ENCODE measurements at regions not wholly inside any gene's neighbourhood (a gene's known extent, or its start where the extent isn't known, plus 50 kb on each side); places are given as distances from the start of the nearest gene placed in this dataset.

DNA sequence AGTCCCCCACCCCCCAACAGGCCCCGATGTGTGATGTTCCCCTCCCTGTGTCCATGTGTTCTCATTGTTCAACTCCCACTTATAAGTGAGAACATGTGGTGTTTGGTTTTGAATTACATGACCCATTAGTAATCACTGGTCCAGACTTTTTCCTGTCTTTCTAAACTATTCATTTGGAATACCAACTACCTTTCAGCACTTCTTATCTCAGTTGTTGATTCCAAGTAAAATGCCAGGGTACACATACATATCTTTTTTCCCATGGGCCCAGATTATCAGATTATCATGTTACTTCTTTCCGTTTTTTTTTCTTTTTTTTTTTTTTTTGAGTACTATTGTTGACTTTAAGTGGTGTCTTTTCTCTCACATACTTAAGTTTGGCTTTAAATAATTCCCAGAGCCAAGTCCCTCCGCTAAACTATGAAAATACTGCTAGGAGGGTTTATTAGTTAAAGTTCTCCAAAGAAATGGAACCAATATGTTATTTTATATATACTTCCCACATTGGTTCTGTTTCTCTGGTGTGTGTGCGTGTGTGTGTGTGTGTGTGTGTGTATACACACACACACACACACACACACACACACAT is 389.3 kb downstream of the IRS1 start:
- Histone ChIP-seq H3K9ac (ENCODE audit: low read depth in 1 of 2, low read length in 2 of 2) (no peak overlapping the region), H3K4me3 (ENCODE audit: low read depth in 1 of 3, low read length in 3 of 3) (no peak overlapping the region), H3K36me3 (ENCODE audit: control insufficient read depth in 4 of 4, insufficient read depth in 3 of 4, low read depth in 1 of 4, low read length in 3 of 4) (no peaks in the 10 kb centered on the region), H3K9me3 (ENCODE audit: control insufficient read depth in 4 of 4, low read length in 3 of 4) (no peaks in the 10 kb centered on the region), H3K4me1 (ENCODE audit: control insufficient read depth in 4 of 4, insufficient read depth in 4 of 4, low read length in 3 of 4) (no peaks in the 10 kb centered on the region), H3K27ac (ENCODE audit: low read depth in 1 of 2, low read length in 2 of 2) (no peak overlapping the region), H3K27me3 (ENCODE audit: control insufficient read depth in 4 of 4, insufficient read depth in 4 of 4, low read length in 3 of 4) (no peaks in the 10 kb centered on the region)
- no peak for DNase-seq (ENCODE audit: low spot score)
- TF ChIP-seq FOXA1 (IDR thresholded peaks at IDR 0.05) (no peak), SP1 (IDR thresholded peaks at IDR 0.05) (no peak), RXRA (IDR thresholded peaks at IDR 0.05) (no peak), YY1 (IDR thresholded peaks at IDR 0.05) (no peak), TAF1 (conservative IDR thresholded peaks at IDR 0.05) (no peak), JUND (IDR thresholded peaks at IDR 0.05) (no peak), HNF4G (IDR thresholded peaks at IDR 0.05) (no peak), NR2F2 (IDR thresholded peaks at IDR 0.05) (no peak), FOXA2 (IDR thresholded peaks at IDR 0.05) (no peak), GABPA (IDR thresholded peaks at IDR 0.05 in 1 of 2, conservative IDR thresholded peaks at IDR 0.05 in 1 of 2) (no peak), HNF4A (conservative IDR thresholded peaks at IDR 0.05) (no peak), EGR1 (IDR thresholded peaks at IDR 0.05; ENCODE audit: low read depth in 2 of 2) (no peak), RAD21 (IDR thresholded peaks at IDR 0.05) (no peak)
- TF ChIP-seq, protein P1, sequence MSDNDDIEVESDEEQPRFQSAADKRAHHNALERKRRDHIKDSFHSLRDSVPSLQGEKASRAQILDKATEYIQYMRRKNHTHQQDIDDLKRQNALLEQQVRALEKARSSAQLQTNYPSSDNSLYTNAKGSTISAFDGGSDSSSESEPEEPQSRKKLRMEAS (IDR thresholded peaks at IDR 0.05) = no peak
- TF ChIP-seq, protein P2, sequence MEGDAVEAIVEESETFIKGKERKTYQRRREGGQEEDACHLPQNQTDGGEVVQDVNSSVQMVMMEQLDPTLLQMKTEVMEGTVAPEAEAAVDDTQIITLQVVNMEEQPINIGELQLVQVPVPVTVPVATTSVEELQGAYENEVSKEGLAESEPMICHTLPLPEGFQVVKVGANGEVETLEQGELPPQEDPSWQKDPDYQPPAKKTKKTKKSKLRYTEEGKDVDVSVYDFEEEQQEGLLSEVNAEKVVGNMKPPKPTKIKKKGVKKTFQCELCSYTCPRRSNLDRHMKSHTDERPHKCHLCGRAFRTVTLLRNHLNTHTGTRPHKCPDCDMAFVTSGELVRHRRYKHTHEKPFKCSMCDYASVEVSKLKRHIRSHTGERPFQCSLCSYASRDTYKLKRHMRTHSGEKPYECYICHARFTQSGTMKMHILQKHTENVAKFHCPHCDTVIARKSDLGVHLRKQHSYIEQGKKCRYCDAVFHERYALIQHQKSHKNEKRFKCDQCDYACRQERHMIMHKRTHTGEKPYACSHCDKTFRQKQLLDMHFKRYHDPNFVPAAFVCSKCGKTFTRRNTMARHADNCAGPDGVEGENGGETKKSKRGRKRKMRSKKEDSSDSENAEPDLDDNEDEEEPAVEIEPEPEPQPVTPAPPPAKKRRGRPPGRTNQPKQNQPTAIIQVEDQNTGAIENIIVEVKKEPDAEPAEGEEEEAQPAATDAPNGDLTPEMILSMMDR (IDR thresholded peaks at IDR 0.05; ENCODE audit: low read depth, low read length, missing input control) = no peak
- TF ChIP-seq, protein P3, sequence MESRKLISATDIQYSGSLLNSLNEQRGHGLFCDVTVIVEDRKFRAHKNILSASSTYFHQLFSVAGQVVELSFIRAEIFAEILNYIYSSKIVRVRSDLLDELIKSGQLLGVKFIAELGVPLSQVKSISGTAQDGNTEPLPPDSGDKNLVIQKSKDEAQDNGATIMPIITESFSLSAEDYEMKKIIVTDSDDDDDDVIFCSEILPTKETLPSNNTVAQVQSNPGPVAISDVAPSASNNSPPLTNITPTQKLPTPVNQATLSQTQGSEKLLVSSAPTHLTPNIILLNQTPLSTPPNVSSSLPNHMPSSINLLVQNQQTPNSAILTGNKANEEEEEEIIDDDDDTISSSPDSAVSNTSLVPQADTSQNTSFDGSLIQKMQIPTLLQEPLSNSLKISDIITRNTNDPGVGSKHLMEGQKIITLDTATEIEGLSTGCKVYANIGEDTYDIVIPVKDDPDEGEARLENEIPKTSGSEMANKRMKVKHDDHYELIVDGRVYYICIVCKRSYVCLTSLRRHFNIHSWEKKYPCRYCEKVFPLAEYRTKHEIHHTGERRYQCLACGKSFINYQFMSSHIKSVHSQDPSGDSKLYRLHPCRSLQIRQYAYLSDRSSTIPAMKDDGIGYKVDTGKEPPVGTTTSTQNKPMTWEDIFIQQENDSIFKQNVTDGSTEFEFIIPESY (IDR thresholded peaks at IDR 0.05) = no peak
- TF ChIP-seq, protein P4, sequence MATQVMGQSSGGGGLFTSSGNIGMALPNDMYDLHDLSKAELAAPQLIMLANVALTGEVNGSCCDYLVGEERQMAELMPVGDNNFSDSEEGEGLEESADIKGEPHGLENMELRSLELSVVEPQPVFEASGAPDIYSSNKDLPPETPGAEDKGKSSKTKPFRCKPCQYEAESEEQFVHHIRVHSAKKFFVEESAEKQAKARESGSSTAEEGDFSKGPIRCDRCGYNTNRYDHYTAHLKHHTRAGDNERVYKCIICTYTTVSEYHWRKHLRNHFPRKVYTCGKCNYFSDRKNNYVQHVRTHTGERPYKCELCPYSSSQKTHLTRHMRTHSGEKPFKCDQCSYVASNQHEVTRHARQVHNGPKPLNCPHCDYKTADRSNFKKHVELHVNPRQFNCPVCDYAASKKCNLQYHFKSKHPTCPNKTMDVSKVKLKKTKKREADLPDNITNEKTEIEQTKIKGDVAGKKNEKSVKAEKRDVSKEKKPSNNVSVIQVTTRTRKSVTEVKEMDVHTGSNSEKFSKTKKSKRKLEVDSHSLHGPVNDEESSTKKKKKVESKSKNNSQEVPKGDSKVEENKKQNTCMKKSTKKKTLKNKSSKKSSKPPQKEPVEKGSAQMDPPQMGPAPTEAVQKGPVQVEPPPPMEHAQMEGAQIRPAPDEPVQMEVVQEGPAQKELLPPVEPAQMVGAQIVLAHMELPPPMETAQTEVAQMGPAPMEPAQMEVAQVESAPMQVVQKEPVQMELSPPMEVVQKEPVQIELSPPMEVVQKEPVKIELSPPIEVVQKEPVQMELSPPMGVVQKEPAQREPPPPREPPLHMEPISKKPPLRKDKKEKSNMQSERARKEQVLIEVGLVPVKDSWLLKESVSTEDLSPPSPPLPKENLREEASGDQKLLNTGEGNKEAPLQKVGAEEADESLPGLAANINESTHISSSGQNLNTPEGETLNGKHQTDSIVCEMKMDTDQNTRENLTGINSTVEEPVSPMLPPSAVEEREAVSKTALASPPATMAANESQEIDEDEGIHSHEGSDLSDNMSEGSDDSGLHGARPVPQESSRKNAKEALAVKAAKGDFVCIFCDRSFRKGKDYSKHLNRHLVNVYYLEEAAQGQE (IDR thresholded peaks at IDR 0.05) = no peak
- TF ChIP-seq, protein P5, sequence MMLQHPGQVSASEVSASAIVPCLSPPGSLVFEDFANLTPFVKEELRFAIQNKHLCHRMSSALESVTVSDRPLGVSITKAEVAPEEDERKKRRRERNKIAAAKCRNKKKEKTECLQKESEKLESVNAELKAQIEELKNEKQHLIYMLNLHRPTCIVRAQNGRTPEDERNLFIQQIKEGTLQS (IDR thresholded peaks at IDR 0.05) = no peak
- 80% methylated on average over 4 of the region's 4 CpGs for WGBS

Measured in liver (tissue), 8 donors.